ENCODE measurements at regions not wholly inside any gene's neighbourhood (a gene's known extent, or its start where the extent isn't known, plus 50 kb on each side); places are given as distances from the start of the nearest gene placed in this dataset.
A peak's percentile ranks its signal among the peaks of the same experiment; 100 is the strongest.
"Not testable (repeated sequence)": the region's sequence is repeated elsewhere in the genome, so short reads cannot be mapped to it uniquely, and the experiment has no call there.

- no peak for DNase-seq
Measured at GRCh38 chr7:104264285-104264684, 56.5 kb upstream of the ORC5 start.

DNA sequence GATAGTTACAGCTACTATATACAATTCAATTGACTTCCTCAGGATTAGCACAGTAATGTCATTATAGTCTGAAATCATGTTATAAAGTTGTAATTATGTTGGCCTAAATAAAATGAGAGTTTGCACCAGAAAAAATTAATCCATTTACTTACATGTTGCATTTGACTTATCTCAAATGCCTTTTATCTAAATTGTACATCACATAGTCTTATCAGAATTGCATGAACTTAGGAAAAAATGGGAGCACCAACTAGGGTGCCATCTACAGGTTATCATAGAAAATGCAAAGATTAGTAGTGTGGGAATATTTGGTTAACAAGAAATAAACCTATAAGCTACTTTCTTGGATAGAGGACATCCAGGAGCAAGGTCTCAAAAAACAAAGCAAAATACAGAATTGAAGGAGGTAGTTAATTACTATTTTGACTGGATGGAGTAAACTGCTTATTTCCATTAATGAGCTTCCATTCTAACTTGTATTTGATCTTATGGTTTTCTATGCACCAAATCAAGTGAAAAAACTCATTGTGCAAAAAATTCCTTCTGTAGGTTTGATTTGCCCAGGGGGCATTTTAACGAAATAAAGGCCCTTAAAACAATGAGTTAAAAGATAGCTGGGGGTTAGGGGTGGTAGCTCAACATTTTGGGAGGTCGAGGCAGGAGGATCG, 60.0 kb upstream of the ORC5 start:
- peak; percentile 76 for DNase-seq

GRCh38 chr7:104271948-104272347, 56.5 kb upstream of the LHFPL3 start:
- DNase-seq = no peak

GRCh38 chr7:104272767-104273384, 55.5 kb upstream of the LHFPL3 start:
- DNase-seq = peak; percentile 91

- no peak for DNase-seq
Measured at GRCh38 chr7:104275900-104276299, 52.5 kb upstream of the LHFPL3 start.

DNA sequence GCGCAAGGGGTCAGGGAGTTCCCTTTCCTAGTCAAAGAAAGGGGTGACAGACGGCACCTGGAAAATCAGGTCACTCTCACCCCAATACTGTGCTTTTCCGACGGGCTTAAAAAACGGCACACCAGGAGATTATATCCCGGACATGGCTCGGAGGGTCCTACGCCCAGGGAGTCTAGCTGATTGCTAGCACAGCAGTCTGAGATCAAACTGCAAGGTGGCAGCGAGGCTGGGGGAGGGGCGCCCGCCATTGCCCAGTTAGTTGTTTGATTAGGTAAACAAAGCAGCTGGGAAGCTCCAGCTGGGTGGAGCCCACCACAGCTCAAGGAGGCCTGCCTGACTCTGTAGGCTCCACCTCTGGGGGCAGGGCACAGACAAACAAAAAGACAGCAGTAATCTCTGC, 51.7 kb upstream of the LHFPL3 start:
- not testable (repeated sequence) for DNase-seq
